ENCODE measurements at regions not wholly inside any gene's neighbourhood (a gene's known extent, or its start where the extent isn't known, plus 50 kb on each side); places are given as distances from the start of the nearest gene placed in this dataset.

DNA sequence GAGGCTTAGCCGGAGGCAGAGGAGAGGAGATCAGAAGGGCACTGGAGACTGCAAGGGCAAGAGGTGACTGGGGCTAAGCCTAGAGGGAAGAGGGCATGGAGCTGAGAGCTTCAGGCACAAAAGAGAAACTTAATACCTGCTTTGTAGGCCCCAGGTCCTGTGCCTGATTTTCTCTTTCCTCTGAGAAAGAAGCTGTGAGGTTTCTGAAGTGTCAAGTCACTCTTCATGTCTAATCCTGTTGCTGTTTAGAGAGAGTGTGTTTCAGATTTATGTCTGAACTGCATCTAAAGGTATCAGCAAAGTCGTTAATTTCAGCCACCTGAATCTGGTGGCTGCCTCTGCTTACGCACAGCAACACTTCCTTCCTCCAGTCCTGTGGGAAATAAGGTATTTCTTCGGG, 106.9 kb upstream of the RNU6-1 start:
- Histone ChIP-seq H3K4me2 (ENCODE audit: control insufficient read depth, extremely low read depth, insufficient read depth, low read depth, low read length) (peak overlapping the region; percentile 25), H2AFZ (ENCODE audit: control insufficient read depth, low read length) (peak overlapping the region; percentile 73), H3K4me3 (ENCODE audit: control insufficient read depth in 2 of 3, extremely low read depth in 1 of 3, insufficient read depth in 2 of 3, low read depth in 1 of 3, low read length in 3 of 3) (no peak overlapping the region), H3K9me3 (ENCODE audit: control insufficient read depth, low read depth, low read length) (no peaks in the 10 kb centered on the region), H4K20me1 (ENCODE audit: control insufficient read depth, extremely low read depth, insufficient read depth, low read length) (no peaks in the 10 kb centered on the region), H3K9me1 (ENCODE audit: control insufficient read depth, extremely low read depth, insufficient read depth, low read length) (no peaks in the 10 kb centered on the region), H3K27ac (ENCODE audit: control insufficient read depth, insufficient read depth, low read length) (peak overlapping the region; percentile 55), H3K79me2 (ENCODE audit: control insufficient read depth, insufficient read depth, low read length) (no peaks in the 10 kb centered on the region), H3K9ac (ENCODE audit: control insufficient read depth, extremely low read depth, insufficient read depth, low read length) (peak overlapping the region; percentile 24), H3K4me1 (ENCODE audit: control insufficient read depth, extremely low read depth, insufficient read depth, low read length) (peaks cover 25% of the 10 kb centered on the region), H3K36me3 (ENCODE audit: control insufficient read depth in 2 of 2, extremely low read depth in 1 of 2, insufficient read depth in 2 of 2, low read length in 2 of 2) (no peaks in the 10 kb centered on the region), H3K27me3 (ENCODE audit: control insufficient read depth, extremely low read depth, insufficient read depth, low read length) (no peaks in the 10 kb centered on the region)
- no peak for FAIRE-seq
- no peak for DNase-seq (ENCODE audit: low read depth, low spot score)
- no peak for TF ChIP-seq EZH2 (IDR thresholded peaks at IDR 0.05; ENCODE audit: low read length)
- TF ChIP-seq, protein P1, sequence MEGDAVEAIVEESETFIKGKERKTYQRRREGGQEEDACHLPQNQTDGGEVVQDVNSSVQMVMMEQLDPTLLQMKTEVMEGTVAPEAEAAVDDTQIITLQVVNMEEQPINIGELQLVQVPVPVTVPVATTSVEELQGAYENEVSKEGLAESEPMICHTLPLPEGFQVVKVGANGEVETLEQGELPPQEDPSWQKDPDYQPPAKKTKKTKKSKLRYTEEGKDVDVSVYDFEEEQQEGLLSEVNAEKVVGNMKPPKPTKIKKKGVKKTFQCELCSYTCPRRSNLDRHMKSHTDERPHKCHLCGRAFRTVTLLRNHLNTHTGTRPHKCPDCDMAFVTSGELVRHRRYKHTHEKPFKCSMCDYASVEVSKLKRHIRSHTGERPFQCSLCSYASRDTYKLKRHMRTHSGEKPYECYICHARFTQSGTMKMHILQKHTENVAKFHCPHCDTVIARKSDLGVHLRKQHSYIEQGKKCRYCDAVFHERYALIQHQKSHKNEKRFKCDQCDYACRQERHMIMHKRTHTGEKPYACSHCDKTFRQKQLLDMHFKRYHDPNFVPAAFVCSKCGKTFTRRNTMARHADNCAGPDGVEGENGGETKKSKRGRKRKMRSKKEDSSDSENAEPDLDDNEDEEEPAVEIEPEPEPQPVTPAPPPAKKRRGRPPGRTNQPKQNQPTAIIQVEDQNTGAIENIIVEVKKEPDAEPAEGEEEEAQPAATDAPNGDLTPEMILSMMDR (optimal IDR thresholded peaks at IDR 0.05 in 1 of 3, IDR thresholded peaks at IDR 0.05 in 1 of 3, conservative IDR thresholded peaks at IDR 0.05 in 1 of 3; ENCODE audit: extremely low read depth in 1 of 3, insufficient read depth in 2 of 3, low read length in 3 of 3) = no peak
- dilution Hi-C loops (cut with MboI; ENCODE audit: extremely low pct_ligation_motif_present, low sequenced_read_pairs) = no loop called here

GRCh38 chr15:67947254-67948039, 106.7 kb upstream of the PIAS1 start:
- H3K27ac ChIP-seq (ENCODE audit: control insufficient read depth, insufficient read depth, low read length) = no peak overlapping the region
- TF ChIP-seq, protein P1 (optimal IDR thresholded peaks at IDR 0.05 in 1 of 3, IDR thresholded peaks at IDR 0.05 in 1 of 3, conservative IDR thresholded peaks at IDR 0.05 in 1 of 3; ENCODE audit: extremely low read depth in 1 of 3, insufficient read depth in 2 of 3, low read length in 3 of 3) = no peak
- TF ChIP-seq EZH2 (IDR thresholded peaks at IDR 0.05; ENCODE audit: low read length) = no peak
- H3K4me1 ChIP-seq (ENCODE audit: control insufficient read depth, extremely low read depth, insufficient read depth, low read length) = peaks cover 18% of the 10 kb centered on the region
- no peak overlapping the region for H3K9ac ChIP-seq (ENCODE audit: control insufficient read depth, extremely low read depth, insufficient read depth, low read length)
- H3K4me2 ChIP-seq (ENCODE audit: control insufficient read depth, extremely low read depth, insufficient read depth, low read depth, low read length) = no peak overlapping the region
- H3K4me3 ChIP-seq (ENCODE audit: control insufficient read depth in 2 of 3, extremely low read depth in 1 of 3, insufficient read depth in 2 of 3, low read depth in 1 of 3, low read length in 3 of 3) = no peak overlapping the region
- DNase-seq (ENCODE audit: low read depth, low spot score) (no peak), FAIRE-seq (no peak)
- no peaks in the 10 kb centered on the region for H4K20me1 ChIP-seq (ENCODE audit: control insufficient read depth, extremely low read depth, insufficient read depth, low read length)
- H3K9me1 ChIP-seq (ENCODE audit: control insufficient read depth, extremely low read depth, insufficient read depth, low read length) = no peaks in the 10 kb centered on the region
- no peaks in the 10 kb centered on the region for H3K27me3 ChIP-seq (ENCODE audit: control insufficient read depth, extremely low read depth, insufficient read depth, low read length)
- no peaks in the 10 kb centered on the region for H3K9me3 ChIP-seq (ENCODE audit: control insufficient read depth, low read depth, low read length)
- H2AFZ ChIP-seq (ENCODE audit: control insufficient read depth, low read length) = no peak overlapping the region
- dilution Hi-C loops (cut with MboI; ENCODE audit: extremely low pct_ligation_motif_present, low sequenced_read_pairs) = no loop called here
- no peaks in the 10 kb centered on the region for H3K36me3 ChIP-seq (ENCODE audit: control insufficient read depth in 2 of 2, extremely low read depth in 1 of 2, insufficient read depth in 2 of 2, low read length in 2 of 2)
- no peaks in the 10 kb centered on the region for H3K79me2 ChIP-seq (ENCODE audit: control insufficient read depth, insufficient read depth, low read length)
